ENCODE measurements at regions not wholly inside any gene's neighbourhood (a gene's known extent, or its start where the extent isn't known, plus 50 kb on each side); places are given as distances from the start of the nearest gene placed in this dataset.

DNA sequence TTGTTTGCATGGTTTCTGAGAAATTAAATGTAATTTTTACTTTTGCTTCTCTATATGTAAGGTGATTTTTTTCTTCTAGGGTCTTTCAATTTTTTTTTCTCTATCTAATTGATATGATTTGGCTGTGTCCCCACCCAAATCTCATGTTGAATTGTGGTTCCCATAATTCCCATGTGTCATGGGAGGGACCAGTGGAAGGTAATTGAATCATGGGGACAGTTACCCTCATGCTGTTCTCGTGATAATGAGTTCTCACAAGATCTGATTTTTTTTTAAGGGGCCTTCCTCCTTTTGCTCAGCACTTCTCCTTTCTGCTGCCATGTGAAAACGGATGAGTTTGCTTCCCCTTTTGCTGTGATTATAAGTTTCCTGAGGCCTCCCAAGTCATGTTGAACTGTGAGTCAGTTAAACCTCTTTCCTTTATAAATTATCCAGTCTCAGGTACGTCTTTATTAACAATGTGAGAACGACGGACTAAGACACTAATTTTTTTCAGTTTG lies 150.8 kb downstream of the MTRR start:
- Mint-ChIP-seq H3K27me3 (no peaks in the 10 kb centered on the region), H3K9me3 (peaks cover 17% of the 10 kb centered on the region), H3K4me1 (ENCODE audit: low read depth) (no peaks in the 10 kb centered on the region), H3K4me3 (no peak overlapping the region), H3K27ac (no peak overlapping the region), H3K36me3 (ENCODE audit: low read depth) (no peaks in the 10 kb centered on the region)
- ChIA-PET CTCF (interaction anchor here (0.6 kb wide), 1 partner anchor 1431 kb away, joined by 3 read pairs; no protein-coding TSS in a partner anchor), POLR2A (no interaction called here)
- no peak overlapping the region for H3K27ac ChIP-seq (ENCODE audit: low read depth in 1 of 2, low read length in 2 of 2)
- intact Hi-C loops (cut with DNase I, micrococcal nuclease), result no loop called here
- no peak for ATAC-seq (ENCODE audit: poor library complexity)
- no peaks in the 10 kb centered on the region for H3K36me3 ChIP-seq (ENCODE audit: insufficient read depth, low read length)
- H3K4me3 ChIP-seq (ENCODE audit: low read length), result no peak overlapping the region
- H3K9me3 ChIP-seq (ENCODE audit: control insufficient read depth in 1 of 2, insufficient read depth in 1 of 2, low read length in 2 of 2), result no peaks in the 10 kb centered on the region
- DNase-seq, result no peak
- H3K4me1 ChIP-seq (ENCODE audit: insufficient read depth, low read length), result no peaks in the 10 kb centered on the region
- TF ChIP-seq, protein P1, sequence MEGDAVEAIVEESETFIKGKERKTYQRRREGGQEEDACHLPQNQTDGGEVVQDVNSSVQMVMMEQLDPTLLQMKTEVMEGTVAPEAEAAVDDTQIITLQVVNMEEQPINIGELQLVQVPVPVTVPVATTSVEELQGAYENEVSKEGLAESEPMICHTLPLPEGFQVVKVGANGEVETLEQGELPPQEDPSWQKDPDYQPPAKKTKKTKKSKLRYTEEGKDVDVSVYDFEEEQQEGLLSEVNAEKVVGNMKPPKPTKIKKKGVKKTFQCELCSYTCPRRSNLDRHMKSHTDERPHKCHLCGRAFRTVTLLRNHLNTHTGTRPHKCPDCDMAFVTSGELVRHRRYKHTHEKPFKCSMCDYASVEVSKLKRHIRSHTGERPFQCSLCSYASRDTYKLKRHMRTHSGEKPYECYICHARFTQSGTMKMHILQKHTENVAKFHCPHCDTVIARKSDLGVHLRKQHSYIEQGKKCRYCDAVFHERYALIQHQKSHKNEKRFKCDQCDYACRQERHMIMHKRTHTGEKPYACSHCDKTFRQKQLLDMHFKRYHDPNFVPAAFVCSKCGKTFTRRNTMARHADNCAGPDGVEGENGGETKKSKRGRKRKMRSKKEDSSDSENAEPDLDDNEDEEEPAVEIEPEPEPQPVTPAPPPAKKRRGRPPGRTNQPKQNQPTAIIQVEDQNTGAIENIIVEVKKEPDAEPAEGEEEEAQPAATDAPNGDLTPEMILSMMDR (IDR thresholded peaks at IDR 0.05), result no peak
- no peaks in the 10 kb centered on the region for H3K27me3 ChIP-seq (ENCODE audit: control insufficient read depth in 1 of 2, insufficient read depth in 2 of 2, low read length in 2 of 2)

- no peaks in the 10 kb centered on the region for H3K27me3 Mint-ChIP-seq
- H3K4me1 Mint-ChIP-seq (ENCODE audit: low read depth), result no peaks in the 10 kb centered on the region
- no peaks in the 10 kb centered on the region for H3K36me3 Mint-ChIP-seq (ENCODE audit: low read depth)
- H3K9me3 Mint-ChIP-seq, result peaks cover 17% of the 10 kb centered on the region
- ATAC-seq (ENCODE audit: poor library complexity) (no peak), DNase-seq (no peak)
- Histone ChIP-seq H3K27ac (ENCODE audit: low read depth in 1 of 2, low read length in 2 of 2) (no peak overlapping the region), H3K36me3 (ENCODE audit: insufficient read depth, low read length) (no peaks in the 10 kb centered on the region), H3K4me3 (ENCODE audit: low read length) (no peak overlapping the region), H3K9me3 (ENCODE audit: control insufficient read depth in 1 of 2, insufficient read depth in 1 of 2, low read length in 2 of 2) (no peaks in the 10 kb centered on the region), H3K27me3 (ENCODE audit: control insufficient read depth in 1 of 2, insufficient read depth in 2 of 2, low read length in 2 of 2) (no peaks in the 10 kb centered on the region), H3K4me1 (ENCODE audit: insufficient read depth, low read length) (no peaks in the 10 kb centered on the region)
- ChIA-PET CTCF (no interaction called here), POLR2A (no interaction called here)
- no peak overlapping the region for H3K27ac Mint-ChIP-seq
- TF ChIP-seq, protein P1 (IDR thresholded peaks at IDR 0.05), result no peak
- intact Hi-C loops (cut with DNase I, micrococcal nuclease), result no loop called here
- H3K4me3 Mint-ChIP-seq, result no peak overlapping the region
Observed at GRCh38 chr5:8020861-8021514, 152.0 kb downstream of the MTRR start.

- intact Hi-C loops (cut with DNase I, micrococcal nuclease), result no loop called here
- ATAC-seq (ENCODE audit: poor library complexity) (no peak), DNase-seq (no peak)
- H3K9me3 ChIP-seq (ENCODE audit: control insufficient read depth in 1 of 2, insufficient read depth in 1 of 2, low read length in 2 of 2), result peaks cover 0 to 3% of the 10 kb centered on the region in 2 experiments
- Mint-ChIP-seq H3K36me3 (ENCODE audit: low read depth) (no peaks in the 10 kb centered on the region), H3K4me1 (ENCODE audit: low read depth) (no peaks in the 10 kb centered on the region), H3K27me3 (no peaks in the 10 kb centered on the region), H3K27ac (no peak overlapping the region), H3K9me3 (peaks cover 6% of the 10 kb centered on the region), H3K4me3 (no peak overlapping the region)
- CTCF ChIA-PET, result no interaction called here
- no peaks in the 10 kb centered on the region for H3K27me3 ChIP-seq (ENCODE audit: control insufficient read depth in 1 of 2, insufficient read depth in 2 of 2, low read length in 2 of 2)
- TF ChIP-seq, protein P1 (IDR thresholded peaks at IDR 0.05), result no peak
- H3K4me1 ChIP-seq (ENCODE audit: insufficient read depth, low read length), result no peaks in the 10 kb centered on the region
- H3K27ac ChIP-seq (ENCODE audit: low read depth in 1 of 2, low read length in 2 of 2), result no peak overlapping the region
- H3K4me3 ChIP-seq (ENCODE audit: low read length), result no peak overlapping the region
- H3K36me3 ChIP-seq (ENCODE audit: insufficient read depth, low read length), result no peaks in the 10 kb centered on the region
- POLR2A ChIA-PET, result no interaction called here
Observed at GRCh38 chr5:8028243-8028642, 159.3 kb downstream of the MTRR start.
